HG03521 (cell line): ENCODE measurements at regions not wholly inside any gene's neighbourhood (a gene's known extent, or its start where the extent isn't known, plus 50 kb on each side); places are given as distances from the start of the nearest gene placed in this dataset.
"Not testable (repeated sequence)": the region's sequence is repeated elsewhere in the genome, so short reads cannot be mapped to it uniquely, and the experiment has no call there.

Source experiments
- ATAC-seq: cut with Tn5 transposase; IDR thresholded peaks from one replicate; pipeline ENCODE4 v1.9.1; 2021; ENCODE audit warnings: mild to moderate bottlenecking, moderate library complexity; ENCODE audit not compliant: unreplicated experiment

DNA sequence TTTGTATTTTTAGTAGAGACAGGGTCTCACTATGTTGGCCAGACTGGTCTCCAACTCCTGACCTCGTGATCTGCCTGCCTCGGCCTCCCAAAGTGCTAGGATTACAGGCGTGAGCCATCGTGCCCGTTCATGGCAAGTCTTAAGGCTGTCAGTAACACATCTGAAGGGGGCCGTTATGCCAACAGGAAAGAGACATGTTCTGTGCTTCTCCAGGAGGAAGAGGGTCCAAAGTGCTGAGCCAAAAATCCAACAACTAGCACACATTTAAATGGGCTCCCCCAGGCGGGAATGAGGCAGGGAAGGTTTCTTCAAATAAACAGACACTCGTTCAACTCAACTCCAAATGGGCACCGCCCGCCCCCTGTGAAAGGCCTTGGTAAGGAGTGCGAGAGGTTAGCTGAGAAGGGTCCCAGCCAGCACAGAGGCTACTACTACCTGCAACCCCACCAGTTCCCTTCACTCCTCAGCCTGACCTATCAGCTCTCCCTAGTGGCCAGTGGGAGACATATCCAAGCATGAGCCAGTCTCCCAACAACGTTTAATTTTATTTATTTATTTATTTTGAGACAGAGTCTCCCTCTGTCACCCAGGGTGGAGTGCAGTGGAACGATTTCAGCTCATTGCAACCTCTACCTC is 84.1 kb upstream of the DMRT1 start:
- no peak for ATAC-seq

DNA sequence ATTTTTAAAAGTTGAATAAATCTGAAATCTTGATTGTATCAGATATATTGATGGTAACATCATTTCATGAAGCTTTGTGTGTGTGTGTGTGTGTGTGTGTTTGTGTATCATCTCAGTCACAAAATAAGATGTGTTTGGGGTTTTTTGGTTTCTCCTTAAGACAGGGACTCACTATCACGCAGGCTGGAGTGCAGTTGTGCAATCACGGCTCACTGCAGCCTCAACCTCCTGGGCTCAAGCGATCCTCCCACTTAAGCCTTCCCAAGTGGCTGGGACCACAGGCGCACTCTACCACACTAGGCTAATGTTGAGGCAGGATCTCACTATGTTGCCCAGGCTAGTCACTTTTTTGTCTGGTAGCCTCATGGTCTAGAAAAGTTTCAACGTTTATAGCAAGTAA is 83.4 kb upstream of the DMRT1 start:
- no peak for ATAC-seq

DNA sequence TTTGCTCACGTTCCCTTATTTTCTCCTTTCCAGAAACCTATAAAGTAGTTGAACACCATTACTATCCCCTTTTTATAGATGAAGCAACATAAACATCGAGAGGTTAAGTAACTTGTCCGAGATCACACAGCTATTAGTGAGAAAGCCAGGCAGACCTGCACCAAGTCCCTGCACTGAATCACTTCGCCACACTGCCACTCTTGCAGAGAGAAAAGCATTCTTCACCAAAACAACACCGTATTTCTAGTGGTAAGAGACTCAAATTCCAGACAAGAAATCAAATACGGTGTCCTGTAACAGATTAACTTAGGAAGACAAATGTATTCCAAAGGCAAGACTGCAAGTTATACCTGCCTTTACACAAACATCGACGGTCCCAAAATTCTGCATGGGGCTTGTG is 82.0 kb upstream of the DMRT1 start:
- no peak for ATAC-seq

DNA sequence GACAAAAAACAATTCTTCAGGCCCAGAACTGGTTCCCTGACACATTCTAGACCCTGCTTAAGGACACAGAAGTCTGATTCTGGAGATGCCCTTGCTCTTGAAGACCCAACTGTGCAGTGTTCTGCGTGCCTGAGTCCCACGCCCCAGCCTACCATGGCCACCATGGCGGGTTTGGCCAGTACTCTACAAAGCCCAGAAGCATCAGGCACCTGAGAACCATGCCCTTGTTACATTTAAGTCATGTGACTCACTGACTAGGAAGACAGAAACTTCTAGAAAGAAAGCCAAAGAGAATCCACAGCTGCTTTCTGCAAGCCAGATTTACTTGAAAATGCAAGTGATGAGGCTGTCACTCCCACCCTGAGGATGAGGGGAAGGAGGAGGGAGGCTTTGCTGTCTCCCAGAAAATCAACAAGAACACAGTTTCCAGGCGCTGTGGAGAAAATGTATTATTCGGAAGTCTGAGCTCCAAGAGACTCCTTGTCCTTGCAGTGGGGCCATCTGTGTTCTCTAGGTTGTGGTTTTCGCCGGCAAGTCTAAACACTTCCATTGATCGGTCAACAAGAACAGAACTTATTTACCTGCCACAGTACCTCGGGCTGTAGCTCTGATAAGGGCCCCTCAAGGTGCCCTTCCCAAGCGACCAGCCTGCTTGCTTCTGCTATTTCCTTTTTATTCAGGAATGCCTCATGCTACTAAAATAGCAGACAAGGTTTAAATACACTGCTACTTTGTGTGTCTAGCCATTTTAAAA is 81.3 kb upstream of the DMRT1 start:
- no peak for ATAC-seq

DNA sequence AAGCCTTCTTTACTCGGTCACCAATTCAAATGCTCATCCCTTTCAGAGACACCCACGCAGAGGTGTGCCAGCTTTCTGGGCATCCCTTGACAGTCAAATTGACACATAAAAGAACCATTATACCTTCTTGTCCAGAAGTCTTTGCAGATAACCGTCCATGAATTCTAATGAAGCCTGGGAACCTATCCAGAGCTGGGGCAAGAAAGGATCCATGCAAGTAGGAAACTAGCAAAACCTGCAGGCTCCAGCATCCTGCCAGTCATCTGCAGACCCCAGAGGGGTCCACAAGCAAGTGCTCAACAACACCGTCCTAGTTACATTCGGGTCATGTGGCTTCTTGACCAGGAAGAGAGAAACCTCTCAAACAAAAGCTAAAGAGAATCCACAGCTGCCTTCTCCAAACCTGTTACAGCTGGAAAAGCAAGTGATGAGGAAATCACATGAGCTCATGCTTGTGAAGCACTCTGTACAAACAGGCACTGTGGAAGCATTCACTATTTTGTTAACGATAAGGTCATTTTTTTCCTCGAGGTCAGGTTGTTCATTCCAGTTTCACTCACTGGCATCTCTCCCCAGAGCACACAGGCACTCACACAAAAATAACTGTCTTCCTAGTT is 80.2 kb upstream of the DMRT1 start:
- no peak for ATAC-seq

DNA sequence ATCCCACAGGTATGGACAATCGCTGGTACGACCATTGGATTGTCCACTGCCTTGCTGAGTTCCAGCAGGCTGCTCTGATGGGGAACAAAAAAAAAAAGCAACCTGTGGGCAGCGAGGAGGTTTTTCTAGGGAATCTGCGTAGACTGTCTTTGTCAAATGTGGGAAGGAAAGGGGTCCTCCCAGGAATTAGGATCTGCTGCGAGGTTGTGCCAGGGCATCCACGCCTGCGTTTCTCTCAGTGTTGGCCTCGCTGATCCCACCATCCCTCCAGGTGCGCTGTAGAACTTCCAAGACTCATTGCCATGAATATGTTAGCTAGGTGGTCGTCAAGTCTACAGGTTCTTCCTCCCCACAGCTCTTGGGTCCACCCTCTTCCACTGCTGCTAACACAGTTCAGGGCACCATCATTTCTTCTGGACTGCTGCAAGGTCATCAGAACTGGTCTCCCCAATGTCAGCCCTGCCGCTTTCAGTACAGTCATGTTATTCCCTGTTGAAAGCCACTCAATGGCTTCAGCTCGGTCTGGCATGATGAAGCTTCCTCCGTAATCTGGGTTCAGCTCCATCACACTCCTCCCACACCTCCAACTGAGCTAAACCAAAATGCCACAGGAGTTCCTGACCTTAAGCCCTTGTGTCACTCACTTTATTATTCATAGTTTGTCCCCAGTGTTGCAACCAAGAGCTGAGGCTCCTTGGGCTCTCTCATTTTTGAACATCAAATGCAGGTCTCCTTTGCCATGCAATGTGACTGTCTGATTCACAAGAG is 79.5 kb upstream of the DMRT1 start:
- no peak for ATAC-seq

DNA sequence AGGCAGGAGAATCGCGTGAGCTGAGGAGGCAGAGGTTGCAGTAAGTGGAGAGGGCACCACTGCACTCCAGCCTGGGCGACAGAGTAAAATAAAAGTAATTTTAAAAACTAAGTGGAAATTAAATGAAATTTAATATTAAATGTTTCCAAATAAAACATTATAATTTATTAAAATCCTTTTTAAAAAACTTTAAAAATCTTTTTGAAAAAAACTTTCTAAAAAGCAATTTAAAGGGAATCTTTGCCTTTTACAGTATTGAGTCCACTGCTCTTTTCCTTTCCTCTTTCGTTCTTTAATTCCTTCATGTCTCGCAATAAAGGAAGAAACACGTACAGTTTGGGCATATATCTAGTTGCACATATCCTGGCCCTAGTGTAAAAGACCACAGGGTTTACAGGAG is 77.8 kb upstream of the DMRT1 start:
- ATAC-seq = no peak

DNA sequence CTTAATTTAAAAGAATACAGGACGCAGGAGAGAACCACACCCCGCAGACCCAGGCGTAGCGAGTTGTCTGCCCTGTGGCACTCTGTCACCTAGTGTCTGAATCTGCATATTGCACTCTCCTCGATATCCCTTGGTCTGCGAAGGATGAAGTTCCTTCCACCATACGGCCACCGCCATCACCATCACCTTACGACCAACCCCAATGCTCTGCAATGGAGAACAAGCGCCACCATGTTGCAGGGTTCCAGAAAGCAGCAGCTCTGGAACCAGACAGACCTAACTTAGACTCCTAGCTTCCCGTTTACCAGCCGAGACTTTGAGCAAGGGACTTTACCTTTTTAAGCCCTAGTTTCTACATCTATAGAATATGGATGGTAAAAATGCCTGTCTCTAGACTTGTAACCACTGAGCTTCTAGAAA is 77.4 kb upstream of the DMRT1 start:
- ATAC-seq = no peak

DNA sequence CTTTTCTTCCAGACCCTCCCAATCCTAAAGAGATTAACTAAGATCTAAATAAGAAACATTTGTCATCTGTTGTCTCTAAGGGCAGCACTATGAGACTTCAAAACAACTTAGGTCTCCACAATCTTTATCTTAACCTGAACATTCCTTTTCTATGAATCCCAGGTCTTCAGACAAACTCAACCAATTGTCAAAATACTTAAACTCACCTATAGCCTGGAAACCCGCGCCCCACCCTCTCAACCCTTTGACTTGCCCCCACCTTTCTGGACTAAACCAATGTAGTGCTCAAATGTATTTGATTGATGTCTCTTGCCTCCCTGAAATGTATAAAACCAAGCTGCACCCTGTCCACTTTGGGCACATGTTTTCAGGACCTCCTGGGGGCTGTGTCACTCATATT is 76.5 kb upstream of the DMRT1 start:
- ATAC-seq = no peak

DNA sequence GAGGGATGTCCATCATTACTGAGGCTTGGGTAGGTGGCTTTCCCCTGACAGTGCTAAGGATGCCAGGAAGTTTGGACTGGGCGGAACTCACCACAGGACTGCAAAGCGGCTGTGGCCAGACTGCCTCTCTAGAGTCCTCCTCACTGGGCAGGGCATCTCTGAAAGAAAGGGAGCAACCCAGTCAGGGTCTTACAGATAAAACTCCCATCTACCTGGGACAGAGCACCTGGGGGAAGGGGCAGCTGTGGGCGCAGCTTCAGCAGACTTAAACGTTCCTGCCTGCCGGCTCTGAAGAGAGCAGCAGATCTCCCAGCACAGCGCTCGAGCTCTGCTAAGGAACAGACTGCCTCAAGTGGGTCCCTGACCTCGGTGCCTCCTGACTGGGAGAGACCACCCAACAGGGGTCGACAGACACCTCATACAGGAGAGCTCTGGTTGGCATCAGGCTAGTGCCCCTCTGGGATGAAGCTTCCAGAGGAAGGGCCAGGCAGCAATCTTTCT is 74.4 kb upstream of the DMRT1 start:
- ATAC-seq = not testable (repeated sequence)

DNA sequence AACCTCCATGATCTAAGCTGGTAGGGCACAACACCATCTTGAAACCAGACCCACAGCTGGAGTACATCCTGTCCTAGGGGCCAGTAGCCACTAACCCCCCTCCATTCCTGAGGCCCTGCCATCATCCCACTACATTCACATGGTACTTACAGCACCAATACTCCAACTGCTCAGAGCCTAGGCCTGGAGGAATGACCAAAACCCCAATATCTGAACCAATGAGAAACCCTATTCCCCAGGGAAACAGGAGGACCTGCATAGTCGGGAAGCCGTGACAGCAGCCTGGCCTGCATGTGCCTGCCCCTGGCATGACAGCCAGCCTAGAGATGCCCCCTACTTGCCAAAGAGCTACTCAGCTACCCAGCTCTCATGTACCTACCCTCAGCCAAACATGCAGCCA is 65.4 kb upstream of the DMRT1 start:
- ATAC-seq = no peak

DNA sequence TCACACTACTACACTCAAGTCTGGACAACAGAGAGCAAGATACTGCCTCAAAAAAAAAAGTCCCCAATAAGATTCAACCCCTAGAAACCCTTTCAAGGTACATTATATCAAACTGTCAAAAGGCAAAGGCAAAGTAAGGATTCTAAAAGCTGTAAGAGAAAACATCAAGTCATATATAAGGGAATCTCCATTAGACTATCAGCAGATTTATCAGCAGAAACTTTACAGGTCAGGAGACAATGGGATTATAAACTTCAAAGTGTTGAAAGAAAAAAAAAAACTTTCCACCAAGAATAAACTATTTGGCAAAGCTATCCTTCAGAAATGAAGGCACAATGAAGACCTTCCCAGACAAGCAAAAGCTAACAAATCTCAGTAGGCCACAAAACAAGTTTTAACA is 63.5 kb upstream of the DMRT1 start:
- ATAC-seq = no peak

DNA sequence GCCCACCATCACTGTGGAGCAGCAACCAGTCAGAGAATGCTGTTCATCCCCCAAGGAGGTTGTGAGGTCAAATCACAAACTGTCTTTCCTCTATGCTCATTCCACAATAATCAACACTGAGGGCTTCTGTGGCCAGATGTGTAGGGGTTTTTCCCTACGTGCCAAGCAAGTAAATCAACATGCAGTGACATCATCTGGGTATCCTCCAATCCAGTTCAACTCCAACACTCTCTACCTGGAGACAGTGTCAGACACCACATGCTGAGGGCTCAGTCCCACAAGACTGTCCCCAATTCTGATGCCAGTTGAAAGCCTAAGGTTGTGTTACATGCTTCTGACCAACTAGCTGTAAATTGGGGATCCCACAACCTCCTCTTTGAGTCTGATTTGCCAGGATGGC is 57.3 kb upstream of the DMRT1 start:
- no peak for ATAC-seq

DNA sequence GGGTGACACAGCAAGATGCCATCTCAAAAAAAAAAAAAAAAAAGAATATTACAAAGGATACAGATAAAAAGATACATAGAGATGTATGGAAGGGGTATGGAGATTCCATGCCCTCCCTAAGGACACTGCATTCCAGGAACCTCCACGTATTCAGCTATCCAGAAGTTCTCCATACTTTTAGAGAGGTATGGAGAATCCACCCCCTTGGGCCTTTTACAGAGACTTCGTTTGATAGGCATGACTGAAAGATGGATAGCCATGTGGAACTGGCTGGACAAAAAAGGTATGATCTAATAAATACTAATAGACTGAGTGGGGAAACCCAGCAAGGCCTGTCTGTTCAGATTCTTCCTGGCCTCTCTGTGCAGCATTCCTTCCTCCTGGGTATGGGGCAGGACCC is 56.6 kb upstream of the DMRT1 start:
- no peak for ATAC-seq

DNA sequence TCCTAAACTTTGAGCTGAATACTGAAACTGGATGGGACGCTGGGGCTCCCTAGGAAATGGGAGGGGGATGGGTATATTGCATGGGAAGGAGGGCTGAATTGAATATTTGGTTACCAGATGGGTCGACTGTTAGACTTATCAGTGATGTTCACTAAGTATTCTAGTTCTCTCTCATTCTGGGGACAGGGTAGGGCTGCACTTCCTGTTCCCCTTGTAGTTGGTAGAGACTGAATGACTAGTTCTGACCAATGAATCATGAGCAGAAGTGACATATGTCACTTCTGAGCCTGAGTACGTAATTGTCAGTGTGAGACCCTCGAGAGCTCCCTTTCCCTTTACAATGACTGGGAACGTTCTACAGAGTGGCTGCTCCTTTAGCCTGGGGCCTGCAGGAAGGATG is 55.5 kb upstream of the DMRT1 start:
- no peak for ATAC-seq

DNA sequence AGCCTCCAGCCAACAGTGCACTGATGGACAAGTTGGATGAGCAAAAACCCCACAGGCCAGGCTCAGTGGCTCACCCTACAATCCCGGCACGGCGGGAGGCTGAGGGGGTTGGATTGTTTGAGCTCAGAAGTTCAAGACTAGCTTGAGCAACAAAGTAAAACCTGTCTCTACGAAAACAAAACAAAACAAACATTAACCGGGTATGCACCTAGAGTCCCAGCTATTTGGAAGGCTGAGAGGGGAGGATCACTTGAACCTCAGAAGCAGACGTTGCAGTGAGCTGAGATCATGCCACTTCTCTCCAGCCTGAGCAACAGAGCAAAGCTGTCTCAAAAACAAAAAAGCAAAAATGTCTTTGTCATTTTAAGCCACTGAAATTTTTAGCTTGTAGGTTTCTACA is 55.1 kb upstream of the DMRT1 start:
- no peak for ATAC-seq

DNA sequence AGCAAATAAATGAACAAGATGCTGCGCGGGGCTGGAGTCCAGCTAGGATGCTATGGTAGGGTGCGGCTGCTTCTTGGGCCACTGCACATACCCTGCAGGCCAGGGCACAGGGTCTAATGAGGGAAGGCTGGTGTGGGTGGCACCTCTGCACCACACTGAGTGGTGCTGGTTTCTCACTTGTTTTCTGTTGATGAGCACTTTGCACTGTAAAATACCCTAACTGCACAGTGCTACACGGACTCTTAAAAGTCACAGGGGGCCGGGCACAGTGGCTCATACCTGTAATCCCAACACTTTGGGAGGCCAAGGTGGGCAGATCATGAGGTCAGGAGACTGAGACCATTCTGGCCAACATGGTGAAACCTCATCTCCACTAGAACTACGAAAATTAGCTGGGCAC is 52.7 kb upstream of the DMRT1 start:
- ATAC-seq = no peak
